Mesenchymal stem cell (in vitro differentiated cells and primary cell): ENCODE measurements at regions not wholly inside any gene's neighbourhood (a gene's known extent, or its start where the extent isn't known, plus 50 kb on each side); places are given as distances from the start of the nearest gene placed in this dataset.

Experiments used
- DNase-seq: peaks from one replicate; pipeline ENCODE4 v3.0.0-alpha.2; 2013
- H2AFZ ChIP-seq: one replicate; pipeline ENCODE4 v1.6.1; 2013; ENCODE audit warnings: low read depth, mild to moderate bottlenecking, control low read depth, inconsistent platforms, low read length, moderate library complexity
- H2AK5ac ChIP-seq: 2 replicates; pipeline ENCODE4 v1.6.1; 2013; ENCODE audit warnings: low read length, moderate library complexity, mild to moderate bottlenecking, inconsistent platforms; ENCODE audit not compliant: severe bottlenecking
- H2BK120ac ChIP-seq: one replicate; pipeline ENCODE4 v1.6.1; 2013; ENCODE audit warnings: low read depth, mild to moderate bottlenecking, inconsistent platforms, low read length, moderate library complexity
- H2BK12ac ChIP-seq, 2 experiments: one replicate each; pipeline ENCODE4 v1.6.1; 2013; ENCODE audit warnings: inconsistent platforms in 2 of 2, low read length in 2 of 2, mild to moderate bottlenecking in 2 of 2, moderate library complexity in 2 of 2, control low read depth in 1 of 2
- H2BK15ac ChIP-seq: one replicate; pipeline ENCODE4 v1.6.1; 2013; ENCODE audit warnings: mild to moderate bottlenecking, low read depth, inconsistent platforms; ENCODE audit not compliant: poor library complexity, severe bottlenecking
- H2BK5ac ChIP-seq: 2 replicates; pipeline ENCODE4 v1.6.1; 2013; ENCODE audit warnings: low read depth, mild to moderate bottlenecking, low read length, control low read depth, inconsistent platforms; ENCODE audit not compliant: poor library complexity, severe bottlenecking
- H3K14ac ChIP-seq, 2 experiments: one replicate each; pipeline ENCODE4 v1.6.1; 2013; ENCODE audit warnings: inconsistent platforms in 2 of 2, low read length in 2 of 2, control low read depth in 1 of 2, mild to moderate bottlenecking in 1 of 2, moderate library complexity in 1 of 2
- H3K18ac ChIP-seq, 2 experiments: one replicate each; pipeline ENCODE4 v1.6.1; 2013; ENCODE audit warnings: inconsistent platforms in 2 of 2, low read length in 2 of 2, control low read depth in 1 of 2, low read depth in 1 of 2, mild to moderate bottlenecking in 1 of 2
- H3K23ac ChIP-seq, 2 experiments: one replicate each; pipeline ENCODE4 v1.6.1; 2013; ENCODE audit warnings: inconsistent platforms in 2 of 2, low read length in 2 of 2, mild to moderate bottlenecking in 2 of 2, moderate library complexity in 2 of 2, control low read depth in 1 of 2
- H3K27ac ChIP-seq: 2 replicates; pipeline ENCODE4 v1.5.1; 2013; ENCODE audit warnings: mild to moderate bottlenecking, moderate library complexity, low read length, control low read depth, inconsistent platforms; ENCODE audit not compliant: poor library complexity, severe bottlenecking
- H3K27me3 ChIP-seq, 2 experiments: 2 replicates each; pipeline versions ENCODE4 v1.6.1 to v1.7.0; 2013; ENCODE audit warnings: low read length in 2 of 2, mild to moderate bottlenecking in 2 of 2, moderate library complexity in 2 of 2, control low read depth in 1 of 2, inconsistent platforms in 1 of 2; ENCODE audit not compliant: control insufficient read depth in 1 of 2, insufficient read depth in 1 of 2
- H3K36me3 ChIP-seq, 2 experiments: 2 replicates each; pipeline versions ENCODE4 v1.6.1 to v1.7.0; 2013; ENCODE audit warnings: low read length in 2 of 2, control low read depth in 1 of 2, inconsistent platforms in 1 of 2, low read depth in 1 of 2, mild to moderate bottlenecking in 1 of 2; ENCODE audit not compliant: insufficient read depth in 2 of 2, control insufficient read depth in 1 of 2
- H3K4ac ChIP-seq, 2 experiments: one replicate each; pipeline ENCODE4 v1.6.1; 2013; ENCODE audit warnings: inconsistent platforms in 2 of 2, low read length in 2 of 2, mild to moderate bottlenecking in 2 of 2, moderate library complexity in 2 of 2, control low read depth in 1 of 2, low read depth in 1 of 2
- H3K4me1 ChIP-seq: 2 replicates; pipeline ENCODE4 v1.6.1; 2013; ENCODE audit warnings: low read depth, low read length, control low read depth; ENCODE audit not compliant: control insufficient read depth, insufficient read depth
- H3K4me2 ChIP-seq: 2 replicates; pipeline ENCODE4 v1.6.1; 2013; ENCODE audit warnings: low read length, mild to moderate bottlenecking, inconsistent platforms; ENCODE audit not compliant: poor library complexity, severe bottlenecking
- H3K4me3 ChIP-seq, 2 experiments: 2 replicates each; pipeline versions ENCODE4 v1.5.1 to v1.7.0; 2013; ENCODE audit warnings: low read length in 2 of 2, mild to moderate bottlenecking in 2 of 2, control low read depth in 1 of 2, low read depth in 1 of 2; ENCODE audit not compliant: insufficient read depth in 1 of 2
- H3K79me1 ChIP-seq: replicated peaks from 2 replicates; pipeline ENCODE4 v1.6.1; 2013; ENCODE audit warnings: mild to moderate bottlenecking, control low read depth, low read length, inconsistent platforms; ENCODE audit not compliant: poor library complexity, severe bottlenecking
- H3K9ac ChIP-seq: 2 replicates; pipeline ENCODE4 v1.7.0; 2013; ENCODE audit warnings: mild to moderate bottlenecking, low read length, moderate library complexity
- H3K9me3 ChIP-seq: 2 replicates; pipeline ENCODE4 v1.7.0; 2013; ENCODE audit warnings: mild to moderate bottlenecking, low read length; ENCODE audit not compliant: control insufficient read depth
- H4K8ac ChIP-seq: one replicate; pipeline ENCODE4 v1.6.1; 2013; ENCODE audit warnings: inconsistent platforms, mild to moderate bottlenecking, low read length, moderate library complexity
- H4K91ac ChIP-seq: one replicate; pipeline ENCODE4 v1.6.1; 2013; ENCODE audit warnings: mild to moderate bottlenecking, low read length, inconsistent platforms
- WGBS: methylation state at CpG from one replicate; pipeline ENCODE4 v1.1.7; 2013; ENCODE audit warnings: mixed read lengths; 5-methylcytosine and 5-hydroxymethylcytosine counted together

DNA sequence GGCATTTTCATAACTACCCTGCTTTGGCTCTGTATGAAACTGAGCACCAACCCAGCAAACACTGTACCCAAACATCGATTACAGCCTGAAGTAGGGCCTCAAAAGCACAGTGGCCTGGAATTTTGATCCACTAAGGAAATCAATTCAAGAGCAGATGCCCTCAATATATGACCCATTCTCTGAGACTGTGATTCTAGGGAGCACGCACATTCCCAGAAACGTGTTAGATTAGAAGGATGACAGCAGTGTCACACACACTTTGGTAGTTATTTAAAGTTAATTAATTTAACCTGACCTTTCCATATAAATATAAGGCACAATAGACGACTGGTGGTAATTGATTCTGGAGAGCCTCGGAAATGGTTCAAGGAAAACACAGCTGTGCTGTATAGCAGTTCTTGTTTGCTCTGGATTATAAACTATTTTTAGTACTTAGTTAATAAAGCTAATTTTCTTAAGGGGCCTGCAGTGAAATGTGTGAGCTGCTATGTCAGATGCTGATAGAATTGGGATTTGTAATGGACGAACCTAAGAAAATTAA lies 126.3 kb upstream of the ZNF385D start:
- 82% methylated on average over 2 of the region's 6 CpGs for WGBS

DNA sequence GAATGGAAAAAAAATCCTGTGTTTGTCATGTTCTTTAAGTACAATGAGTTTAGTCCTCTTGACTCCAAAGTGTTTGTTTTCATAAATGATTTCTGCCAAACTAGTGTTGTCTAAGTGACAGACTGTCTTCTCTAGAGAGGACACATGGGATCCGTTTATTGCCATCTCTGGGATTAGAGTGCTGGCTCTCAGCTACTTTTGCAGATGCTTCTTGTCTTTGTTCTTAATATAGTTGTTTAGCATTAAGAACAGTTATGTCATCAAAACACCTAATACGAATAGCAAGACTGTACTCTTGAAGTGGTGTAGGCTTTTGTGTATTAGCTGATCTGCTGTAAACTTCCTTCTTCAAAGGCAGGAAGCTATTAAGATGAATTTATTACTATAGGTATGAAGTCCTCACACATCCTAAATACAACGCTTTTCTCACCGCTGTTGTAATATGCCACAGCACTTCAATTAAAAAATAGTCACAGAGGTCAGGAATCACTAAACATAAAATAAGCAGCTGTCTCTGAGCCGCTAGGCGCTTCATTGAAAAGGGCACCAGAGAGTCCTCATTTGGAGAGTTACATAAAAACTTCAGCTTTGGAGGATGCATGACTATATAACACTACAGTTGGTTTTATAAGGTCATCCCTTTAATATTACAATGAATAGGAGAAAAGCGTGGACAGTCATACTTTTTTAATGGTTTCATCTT lies 128.3 kb upstream of the ZNF385D start:
- H2BK15ac ChIP-seq = no peak overlapping the region
- H3K36me3 ChIP-seq = no peaks in the 10 kb centered on the region
- no peak overlapping the region for H2BK5ac ChIP-seq
- no peak overlapping the region for H3K23ac ChIP-seq
- no peaks in the 10 kb centered on the region for H3K4me1 ChIP-seq
- no peak overlapping the region for H3K4ac ChIP-seq
- H3K18ac ChIP-seq = no peak overlapping the region
- 74% methylated on average over 3 of the region's 7 CpGs for WGBS
- no peak overlapping the region for H3K14ac ChIP-seq
- DNase-seq = no peak
- H2BK120ac ChIP-seq = no peak overlapping the region
- H2BK12ac ChIP-seq = no peak overlapping the region
- H3K27ac ChIP-seq = no peak overlapping the region
- H3K79me1 ChIP-seq = no peaks in the 10 kb centered on the region
- no peak overlapping the region for H3K4me2 ChIP-seq
- no peak overlapping the region for H2AK5ac ChIP-seq
- no peak overlapping the region for H4K8ac ChIP-seq
- no peaks in the 10 kb centered on the region for H3K27me3 ChIP-seq
- no peak overlapping the region for H3K4me3 ChIP-seq
- peaks cover 6% of the 10 kb centered on the region for H3K9me3 ChIP-seq
- H3K9ac ChIP-seq = no peak overlapping the region
- H4K91ac ChIP-seq = no peak overlapping the region
- no peak overlapping the region for H2AFZ ChIP-seq

More for the DNA sequence above, 126.3 kb upstream of the ZNF385D start:
- no peak overlapping the region for H3K18ac ChIP-seq
- H3K23ac ChIP-seq = no peak overlapping the region
- no peak overlapping the region for H2BK12ac ChIP-seq
- H4K8ac ChIP-seq = no peak overlapping the region
- peaks cover 16% of the 10 kb centered on the region for H3K9me3 ChIP-seq
- H3K4me2 ChIP-seq = no peak overlapping the region
- H3K4me1 ChIP-seq = no peaks in the 10 kb centered on the region
- H3K36me3 ChIP-seq = no peaks in the 10 kb centered on the region
- no peak overlapping the region for H2AK5ac ChIP-seq
- no peak overlapping the region for H3K4me3 ChIP-seq
- no peak overlapping the region for H3K27ac ChIP-seq
- H2BK15ac ChIP-seq = no peak overlapping the region
- no peak overlapping the region for H2BK5ac ChIP-seq
- no peak overlapping the region for H4K91ac ChIP-seq
- H3K4ac ChIP-seq = no peak overlapping the region
- H3K27me3 ChIP-seq = no peaks in the 10 kb centered on the region
- H2AFZ ChIP-seq = no peak overlapping the region
- no peak overlapping the region for H3K9ac ChIP-seq
- no peak overlapping the region for H3K14ac ChIP-seq
- H3K79me1 ChIP-seq = no peaks in the 10 kb centered on the region
- H2BK120ac ChIP-seq = no peak overlapping the region
- DNase-seq = no peak

DNA sequence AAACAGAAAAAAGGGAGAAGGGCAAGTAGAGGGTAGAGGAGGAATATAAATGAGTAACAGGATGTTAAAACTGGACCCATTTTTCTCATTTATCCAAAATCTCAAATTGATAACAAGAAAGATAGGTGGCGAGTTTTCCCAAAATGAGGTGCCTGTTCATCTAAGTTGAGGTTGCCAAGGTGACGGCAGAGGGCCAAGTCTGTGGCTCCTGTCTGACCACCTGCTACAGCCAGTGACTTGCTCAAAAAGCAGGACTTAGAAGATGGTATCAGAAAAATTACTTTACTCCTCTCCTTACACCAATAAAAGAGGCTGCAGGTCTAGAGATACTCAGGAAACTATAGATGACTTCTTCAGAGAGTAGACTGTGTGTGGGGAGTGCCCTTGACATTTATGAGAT lies 137.6 kb upstream of the ZNF385D start:
- H3K4me2 ChIP-seq = no peak overlapping the region
- H4K91ac ChIP-seq = no peak overlapping the region
- no peaks in the 10 kb centered on the region for H3K36me3 ChIP-seq
- H2BK12ac ChIP-seq = no peak overlapping the region
- H3K4me1 ChIP-seq = no peaks in the 10 kb centered on the region
- H3K14ac ChIP-seq = no peak overlapping the region
- H2BK120ac ChIP-seq = no peak overlapping the region
- no peak for DNase-seq
- H3K4ac ChIP-seq = no peak overlapping the region
- no peaks in the 10 kb centered on the region for H3K79me1 ChIP-seq
- no peak overlapping the region for H3K4me3 ChIP-seq
- no peaks in the 10 kb centered on the region for H3K9me3 ChIP-seq
- no peak overlapping the region for H2AK5ac ChIP-seq
- no peaks in the 10 kb centered on the region for H3K27me3 ChIP-seq
- no peak overlapping the region for H3K27ac ChIP-seq
- no peak overlapping the region for H4K8ac ChIP-seq
- no peak overlapping the region for H2AFZ ChIP-seq
- H2BK5ac ChIP-seq = no peak overlapping the region
- 86% methylated on average over 2 of the region's 2 CpGs for WGBS
- no peak overlapping the region for H3K23ac ChIP-seq
- H3K18ac ChIP-seq = no peak overlapping the region
- H2BK15ac ChIP-seq = no peak overlapping the region
- no peak overlapping the region for H3K9ac ChIP-seq

DNA sequence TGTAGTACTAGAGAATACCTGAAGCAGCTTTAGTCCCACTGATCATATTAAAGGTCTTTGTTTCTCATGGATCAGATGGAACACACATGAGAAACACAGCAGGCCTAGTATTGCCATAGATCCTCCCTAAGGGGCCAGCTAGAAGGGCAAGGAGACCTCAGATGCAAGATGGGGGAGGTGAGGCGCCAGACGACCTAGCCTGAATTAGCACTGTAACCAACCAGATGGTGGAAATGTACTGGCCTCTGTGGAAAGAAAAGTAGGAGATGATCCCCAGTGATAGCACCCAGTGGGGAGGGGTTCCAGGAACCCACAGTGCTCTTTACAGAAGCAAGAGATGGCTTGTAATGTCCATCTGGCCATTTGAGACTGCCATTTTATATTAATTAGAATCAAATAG lies 138.2 kb upstream of the ZNF385D start:
- no peaks in the 10 kb centered on the region for H3K4me1 ChIP-seq
- H3K4me2 ChIP-seq = no peak overlapping the region
- DNase-seq = no peak
- no peak overlapping the region for H3K9ac ChIP-seq
- no peak overlapping the region for H2BK12ac ChIP-seq
- H3K23ac ChIP-seq = no peak overlapping the region
- H3K18ac ChIP-seq = no peak overlapping the region
- H3K79me1 ChIP-seq = no peaks in the 10 kb centered on the region
- H2AK5ac ChIP-seq = no peak overlapping the region
- H3K4me3 ChIP-seq = no peak overlapping the region
- 87% methylated on average over 2 of the region's 2 CpGs for WGBS
- no peaks in the 10 kb centered on the region for H3K36me3 ChIP-seq
- H4K91ac ChIP-seq = no peak overlapping the region
- H3K9me3 ChIP-seq = no peaks in the 10 kb centered on the region
- H2BK120ac ChIP-seq = no peak overlapping the region
- no peak overlapping the region for H3K4ac ChIP-seq
- no peaks in the 10 kb centered on the region for H3K27me3 ChIP-seq
- H2AFZ ChIP-seq = no peak overlapping the region
- no peak overlapping the region for H3K14ac ChIP-seq
- H2BK5ac ChIP-seq = no peak overlapping the region
- no peak overlapping the region for H4K8ac ChIP-seq
- no peak overlapping the region for H2BK15ac ChIP-seq
- H3K27ac ChIP-seq = no peak overlapping the region
